Fibroblast of peridontal ligament (primary cell): ENCODE measurements at regions not wholly inside any gene's neighbourhood (a gene's known extent, or its start where the extent isn't known, plus 50 kb on each side); places are given as distances from the start of the nearest gene placed in this dataset.
"Not testable (repeated sequence)": the region's sequence is repeated elsewhere in the genome, so short reads cannot be mapped to it uniquely, and the experiment has no call there.

Source experiments
- DNase-seq: peaks from one replicate; pipeline ENCODE4 v3.0.0-alpha.2; 2010; ENCODE audit errors: extremely low read depth

DNA sequence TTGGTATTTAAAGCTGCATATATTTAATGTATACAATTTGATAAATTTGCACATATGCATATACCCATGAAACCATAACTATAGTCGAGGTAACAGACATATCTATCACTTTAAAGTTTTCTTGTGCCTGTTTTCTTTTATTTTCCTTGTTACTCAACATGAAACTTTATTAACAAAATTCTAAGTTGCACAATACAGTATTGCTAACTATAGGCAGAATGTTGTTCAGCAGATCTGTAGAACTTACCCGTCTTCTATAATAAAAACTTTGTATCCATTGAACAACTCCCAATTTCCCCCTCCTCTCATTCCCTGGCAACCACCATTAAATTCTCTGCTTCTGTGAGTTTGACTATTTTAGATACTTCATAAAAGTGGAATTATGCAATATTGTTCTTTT is 404.6 kb upstream of the KCND2 start:
- DNase-seq = no peak

DNA sequence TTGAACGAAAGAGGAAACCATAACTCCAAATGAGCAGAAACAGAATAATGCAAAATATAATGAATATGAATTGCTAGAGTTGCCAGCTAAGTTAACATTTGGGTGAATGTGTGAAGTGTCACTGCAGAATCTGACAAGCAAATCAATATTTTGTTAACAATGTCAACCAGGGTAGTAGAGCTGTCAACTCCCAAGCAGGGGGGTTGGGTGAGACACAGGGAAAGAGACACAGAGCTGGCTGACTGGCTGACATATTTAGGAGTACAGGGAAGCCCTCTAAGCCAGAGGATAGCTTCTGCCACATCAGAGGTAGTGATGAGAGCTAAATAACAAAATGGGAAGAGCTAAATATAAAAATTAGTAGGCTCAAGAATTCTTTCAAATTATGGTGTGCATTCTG is 393.1 kb upstream of the KCND2 start:
- no peak for DNase-seq

DNA sequence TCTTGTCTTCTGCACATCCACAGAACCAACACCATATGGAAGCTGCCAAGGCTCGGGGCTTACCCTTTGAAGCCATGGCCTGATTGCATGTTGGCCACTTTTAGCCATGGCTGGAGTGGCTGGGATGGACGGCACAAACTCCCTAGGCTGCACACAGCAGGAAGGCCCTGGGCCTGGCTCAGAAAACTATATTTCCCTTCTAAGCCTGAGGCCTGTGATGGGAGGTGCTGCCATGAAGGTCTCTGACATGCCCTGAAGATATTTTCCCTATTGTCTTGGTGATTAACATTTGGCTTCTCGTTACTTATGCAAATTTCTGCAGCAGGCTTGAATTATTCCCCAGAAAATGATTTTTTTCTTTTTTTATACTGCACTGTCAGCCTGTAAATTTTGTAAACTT is 387.0 kb upstream of the KCND2 start:
- DNase-seq = no peak

DNA sequence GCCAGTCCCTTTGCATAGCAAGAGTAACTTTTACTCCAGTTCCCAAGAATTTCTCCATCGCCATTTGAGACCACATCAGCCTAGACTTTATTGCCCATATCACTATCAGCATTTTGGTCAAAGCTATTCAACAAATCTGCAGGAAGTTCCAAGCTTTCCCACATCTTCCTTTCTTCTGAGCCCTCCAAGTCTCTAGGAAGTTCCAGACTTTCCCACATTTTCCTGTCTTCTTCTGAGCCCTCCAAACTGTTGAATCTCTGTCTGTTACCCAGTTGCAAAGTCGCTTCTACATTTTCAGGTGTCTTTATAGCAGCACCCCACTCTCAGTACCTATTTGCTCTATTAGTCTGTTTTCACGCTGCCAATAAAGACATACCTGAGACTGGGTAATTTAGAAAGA is 386.4 kb upstream of the KCND2 start:
- not testable (repeated sequence) for DNase-seq

DNA sequence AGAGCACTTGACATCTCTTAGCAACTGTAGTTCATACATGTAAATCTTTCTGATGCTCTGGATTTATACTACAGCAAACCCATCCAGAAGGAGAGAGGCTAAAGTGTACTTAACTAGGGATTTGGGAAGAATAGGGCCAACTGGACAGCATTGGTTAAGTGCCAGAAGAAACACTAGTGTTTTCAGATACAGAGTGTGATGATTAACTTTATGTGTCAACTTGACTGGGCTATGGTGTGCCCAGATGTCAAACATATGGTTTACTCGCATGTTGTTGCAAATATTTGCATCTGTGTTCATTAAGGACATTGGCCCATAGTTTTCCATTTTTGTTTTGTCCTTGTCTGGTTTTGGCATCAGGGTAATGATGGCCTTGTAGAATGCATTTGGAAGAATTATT is 384.7 kb upstream of the KCND2 start:
- no peak for DNase-seq

DNA sequence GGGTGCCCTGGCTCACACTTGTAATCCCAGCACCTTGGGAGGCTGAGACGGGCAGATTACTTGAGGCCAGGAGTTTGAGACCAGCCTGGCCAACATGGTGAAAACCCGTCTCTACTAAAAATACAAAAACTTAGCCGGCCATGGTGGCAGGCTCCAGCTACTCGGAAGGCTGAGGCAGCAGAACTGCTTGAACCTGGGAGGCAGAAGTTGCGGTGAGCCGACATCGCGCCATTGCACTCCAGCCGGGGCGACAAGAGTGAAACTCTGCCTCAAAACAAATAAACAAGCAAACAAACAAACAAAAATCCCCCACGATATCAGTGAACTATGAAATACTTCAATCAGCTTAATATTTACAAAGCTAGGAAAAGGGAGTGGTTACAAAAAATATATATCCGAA is 382.3 kb upstream of the KCND2 start:
- no peak for DNase-seq

DNA sequence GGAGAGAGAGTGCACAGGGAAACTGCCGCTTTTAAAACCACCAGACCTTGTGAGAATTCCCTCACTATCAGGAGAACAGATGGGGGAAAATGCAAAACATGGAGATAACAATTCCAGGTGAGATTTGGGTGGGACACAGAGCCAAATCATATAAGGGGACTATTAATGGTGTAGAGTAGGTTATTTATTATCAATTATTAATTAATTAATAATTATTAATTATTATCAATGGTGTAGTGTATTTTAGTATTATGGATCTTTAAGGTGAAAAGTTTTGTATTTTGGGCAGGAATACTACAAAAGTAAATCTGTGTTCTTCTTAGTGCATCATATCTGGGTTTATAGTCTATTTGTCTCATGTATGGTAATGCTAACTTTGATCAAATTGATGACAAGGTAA is 377.7 kb upstream of the KCND2 start:
- DNase-seq = no peak

DNA sequence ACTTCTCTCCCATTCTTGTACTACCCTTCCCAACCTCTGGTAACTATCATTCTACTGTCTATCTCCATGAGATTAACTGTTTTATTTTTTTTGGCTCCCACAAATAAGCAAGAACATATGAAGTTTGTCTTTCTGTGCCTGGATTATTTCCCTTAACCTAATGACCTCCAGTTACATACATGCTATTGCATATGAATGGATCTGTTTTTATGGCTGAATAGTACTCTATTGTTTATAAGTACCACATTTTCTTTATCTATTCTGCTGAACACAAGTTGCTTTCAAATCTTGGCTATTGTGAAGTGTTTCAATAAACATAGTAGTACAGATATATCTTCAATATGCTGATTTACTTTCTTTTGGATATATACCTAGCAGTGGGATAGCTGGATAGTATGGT is 376.6 kb upstream of the KCND2 start:
- no peak for DNase-seq

DNA sequence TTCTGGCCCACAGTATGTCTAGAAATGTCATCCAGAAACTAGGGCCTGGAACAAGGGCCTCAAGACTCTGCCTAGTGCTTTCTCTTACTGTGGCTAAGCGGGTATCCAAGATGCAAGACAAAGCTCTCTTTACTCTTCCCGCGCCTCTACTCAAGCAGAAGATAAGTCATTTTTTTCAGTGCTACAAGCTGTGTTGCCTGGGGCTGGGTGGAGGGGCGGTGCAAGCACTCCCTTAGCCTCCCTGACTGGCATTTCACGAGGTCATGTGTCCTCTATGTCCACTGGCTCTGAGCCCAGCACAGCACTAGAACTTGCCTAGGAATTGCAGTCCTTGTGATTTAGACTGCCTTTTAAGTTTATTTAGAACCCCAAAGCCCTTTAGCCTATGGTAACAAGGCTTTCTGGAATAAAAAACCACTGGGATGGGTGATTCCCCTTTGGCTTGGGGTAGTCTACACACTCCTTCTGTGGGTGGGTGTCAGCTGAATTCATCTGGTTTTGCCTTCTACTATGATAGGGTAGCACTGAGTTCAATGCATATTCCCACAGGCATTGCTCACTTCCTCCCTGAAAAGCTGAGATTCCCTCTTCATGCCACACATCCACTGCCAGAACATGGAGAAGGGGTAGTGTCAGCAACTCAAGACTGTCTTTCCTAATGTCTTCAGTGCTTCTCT is 371.8 kb upstream of the KCND2 start:
- DNase-seq = no peak

DNA sequence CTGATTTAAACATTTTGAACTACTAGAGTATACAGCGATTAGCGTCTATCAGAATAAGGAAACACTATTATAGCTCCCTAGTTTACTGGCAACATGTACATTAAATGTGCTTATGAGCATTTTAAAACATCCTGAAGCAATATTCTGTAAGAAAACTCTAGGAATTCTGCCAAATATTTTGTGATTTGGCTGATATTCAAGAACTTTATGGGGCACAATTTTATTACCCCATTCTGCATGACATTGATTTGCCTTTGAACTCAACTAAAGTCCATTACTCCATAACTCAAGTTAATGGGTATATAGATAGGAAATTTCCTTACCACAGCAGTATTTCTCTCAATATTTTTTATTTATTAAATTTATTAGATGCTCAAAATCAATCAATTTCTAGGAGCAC is 369.9 kb upstream of the KCND2 start:
- DNase-seq = no peak

DNA sequence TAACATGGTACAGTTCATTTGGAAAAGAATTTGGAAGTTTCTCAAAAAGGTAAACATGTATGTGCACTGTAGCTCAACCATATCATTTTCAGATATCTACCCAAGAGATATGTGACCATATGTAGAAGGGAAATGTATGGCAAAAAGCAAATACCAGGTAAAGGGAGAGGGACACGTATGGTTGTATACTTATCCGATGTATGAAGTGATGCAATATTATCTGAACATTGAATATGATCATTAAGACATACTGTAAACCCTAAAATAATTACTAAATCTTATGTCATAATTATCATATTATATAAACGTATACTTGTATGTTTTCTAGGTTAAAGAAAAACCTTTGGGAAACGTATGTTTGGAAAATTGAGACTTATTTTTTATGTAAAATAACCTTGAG is 367.5 kb upstream of the KCND2 start:
- DNase-seq = no peak

DNA sequence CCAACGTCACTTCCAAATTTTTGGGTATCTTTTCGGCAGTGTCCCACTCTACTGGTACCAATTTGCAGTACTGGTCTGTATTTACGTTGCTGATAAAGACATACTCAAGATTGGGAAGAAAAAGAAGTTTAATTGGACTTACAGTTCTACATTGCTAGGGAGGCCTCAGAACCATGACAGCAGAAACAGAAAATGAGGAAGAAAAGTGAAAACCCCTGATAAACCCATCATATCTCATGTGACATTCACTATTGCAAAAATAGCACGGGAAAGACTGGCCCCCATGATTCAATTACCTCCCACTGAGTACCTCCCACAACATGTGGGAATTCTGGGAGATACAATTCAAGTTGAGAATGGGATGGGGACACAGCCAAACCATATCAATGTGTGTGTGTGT is 364.0 kb upstream of the KCND2 start:
- DNase-seq = no peak

DNA sequence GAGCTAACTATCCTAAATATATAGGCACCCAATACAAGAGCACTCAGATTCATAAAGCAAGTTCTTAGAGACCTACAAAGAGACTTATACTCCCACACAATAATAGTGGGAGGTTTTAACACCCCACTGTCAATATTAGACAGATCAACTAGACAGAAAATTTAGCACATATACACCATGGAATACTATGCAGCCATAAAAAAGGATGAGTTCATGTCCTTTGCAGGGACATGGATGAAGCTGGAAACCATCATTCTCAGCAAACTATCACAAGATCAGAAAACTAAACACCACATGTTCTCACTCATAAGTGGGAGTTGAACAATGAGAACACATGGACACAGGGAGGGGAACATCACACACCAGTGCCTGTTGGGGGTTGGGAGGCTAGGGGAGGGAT is 358.9 kb upstream of the KCND2 start:
- DNase-seq = not testable (repeated sequence)

DNA sequence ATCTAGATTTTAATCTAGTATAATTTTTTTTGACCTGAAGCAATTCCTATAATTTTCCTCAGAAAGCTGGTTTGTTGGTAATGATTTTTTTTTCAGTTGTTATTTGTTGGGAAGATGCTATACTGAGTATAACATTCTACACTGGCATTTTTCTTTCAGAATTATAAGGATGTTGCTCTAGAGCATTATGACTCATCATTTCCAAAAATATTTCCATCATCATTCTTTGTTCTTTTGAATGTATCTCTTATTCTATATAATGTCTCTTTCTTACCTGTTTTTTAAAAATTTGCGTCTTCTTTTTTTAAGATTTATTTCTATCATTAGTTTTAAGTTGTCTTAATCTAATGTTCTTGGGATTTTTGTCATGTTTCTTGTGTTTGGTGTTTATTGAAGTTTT is 356.5 kb upstream of the KCND2 start:
- DNase-seq = no peak

DNA sequence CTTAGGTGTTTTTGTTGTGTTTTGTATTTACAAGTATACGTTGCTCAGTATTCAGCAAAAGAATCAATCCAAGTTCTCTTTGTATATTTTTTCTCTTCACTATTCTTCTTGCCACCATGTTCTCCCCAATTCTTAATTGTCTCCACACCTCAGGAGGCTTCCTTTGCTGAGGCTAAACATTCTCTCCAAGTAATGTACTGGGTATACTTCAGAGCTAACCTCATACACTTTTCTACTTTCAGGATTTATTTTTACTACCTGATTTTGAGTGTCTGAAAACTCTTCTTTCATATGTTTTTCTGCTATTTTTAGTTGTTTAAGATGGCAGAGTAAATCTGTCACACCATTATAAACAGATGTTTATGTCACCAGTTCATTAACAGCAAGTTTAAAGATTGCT is 354.8 kb upstream of the KCND2 start:
- DNase-seq = no peak

DNA sequence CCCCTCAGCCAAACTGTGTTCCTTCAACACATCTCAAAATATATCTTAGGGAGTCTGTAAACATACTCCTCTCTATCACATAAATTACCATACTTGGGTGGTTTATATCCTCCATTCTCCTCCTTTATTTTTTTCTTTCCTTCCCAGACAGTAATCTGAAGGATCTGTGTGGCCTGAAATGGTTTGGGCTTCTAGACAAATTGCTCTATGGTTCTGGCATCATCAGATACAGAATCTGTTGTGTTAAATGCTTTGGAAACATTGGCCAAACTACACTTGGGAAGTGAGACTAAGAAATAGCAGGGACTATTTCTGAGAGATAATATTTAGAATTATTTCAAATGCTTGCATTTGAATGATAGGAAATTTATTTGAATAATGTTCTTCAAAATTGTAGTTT is 353.0 kb upstream of the KCND2 start:
- DNase-seq = no peak

DNA sequence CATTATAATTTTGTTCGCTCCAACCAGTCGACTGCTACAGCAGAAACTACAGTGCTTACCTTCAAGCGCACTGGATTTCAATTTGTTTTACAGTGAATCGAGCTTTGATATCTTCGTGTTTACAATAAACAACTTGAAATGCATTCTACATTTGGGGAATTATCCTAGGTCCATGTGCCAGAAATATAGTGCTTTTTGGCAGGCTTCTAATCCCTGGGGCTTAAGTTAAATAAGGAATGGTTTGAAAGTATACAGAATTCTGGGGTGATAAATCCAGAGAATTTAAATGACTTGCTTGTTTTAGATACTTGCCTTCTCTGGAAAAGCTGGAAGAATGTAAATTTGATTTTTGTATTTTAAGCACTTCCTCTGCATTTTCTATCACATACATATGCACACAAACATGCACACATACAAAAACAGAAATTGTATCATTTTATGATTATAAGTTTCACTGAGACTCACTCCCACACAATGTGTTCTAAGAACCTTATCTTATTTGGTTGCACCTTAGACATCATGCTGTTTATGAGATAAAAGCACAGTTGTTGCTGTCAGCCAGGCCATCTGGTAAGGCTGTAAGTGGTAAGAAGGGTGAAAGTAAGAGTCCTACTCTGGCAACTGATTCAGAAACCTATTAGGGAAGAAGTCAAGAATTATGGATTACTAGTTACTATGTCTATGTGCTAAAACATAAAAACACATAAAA is 347.2 kb upstream of the KCND2 start:
- no peak for DNase-seq

DNA sequence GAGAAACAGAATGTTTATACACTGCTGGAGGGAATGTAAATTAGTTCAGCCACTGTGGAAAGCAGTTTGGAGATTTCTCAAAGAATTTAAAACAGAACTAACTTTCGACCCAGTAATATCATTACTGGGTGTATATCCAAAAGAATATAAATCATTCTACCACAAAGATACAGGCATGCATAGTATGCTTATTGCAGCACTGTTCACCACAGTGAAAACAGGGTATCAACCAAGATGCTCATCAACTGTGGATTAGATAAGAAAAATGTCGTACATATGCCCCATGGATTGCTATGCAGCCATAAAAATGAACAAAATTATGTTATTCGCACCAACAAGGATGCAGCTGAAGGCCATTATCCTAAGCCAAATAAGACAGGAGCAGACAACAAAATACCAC is 343.1 kb upstream of the KCND2 start:
- DNase-seq = no peak

DNA sequence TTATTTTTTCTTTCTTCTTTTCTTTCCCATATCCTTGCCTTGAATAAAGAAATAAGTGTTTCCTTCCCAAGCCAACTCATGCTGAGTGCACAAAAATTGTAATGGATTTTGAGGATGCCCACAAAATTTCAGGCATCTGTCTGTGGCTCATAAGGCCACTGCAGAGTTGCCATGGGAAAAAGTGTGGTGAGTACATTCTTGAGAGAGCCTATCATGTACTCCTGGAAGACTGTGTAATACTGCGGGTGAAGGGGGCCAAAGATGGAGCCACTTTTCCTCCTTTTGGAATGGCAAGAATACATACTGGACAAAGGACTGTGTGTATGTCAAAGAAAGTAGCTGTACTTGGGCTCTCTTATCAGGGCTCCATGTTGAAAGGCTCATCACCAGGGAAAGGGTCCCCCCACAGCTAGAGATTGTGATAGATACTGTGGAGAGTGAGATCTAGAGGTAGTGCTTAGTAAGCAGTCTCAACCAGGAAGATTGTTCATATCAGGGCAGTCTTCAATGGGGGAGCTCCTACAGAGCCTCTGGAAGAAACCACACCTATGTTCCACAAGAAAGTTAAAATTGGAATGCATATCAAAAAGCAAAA is 341.6 kb upstream of the KCND2 start:
- DNase-seq = no peak

DNA sequence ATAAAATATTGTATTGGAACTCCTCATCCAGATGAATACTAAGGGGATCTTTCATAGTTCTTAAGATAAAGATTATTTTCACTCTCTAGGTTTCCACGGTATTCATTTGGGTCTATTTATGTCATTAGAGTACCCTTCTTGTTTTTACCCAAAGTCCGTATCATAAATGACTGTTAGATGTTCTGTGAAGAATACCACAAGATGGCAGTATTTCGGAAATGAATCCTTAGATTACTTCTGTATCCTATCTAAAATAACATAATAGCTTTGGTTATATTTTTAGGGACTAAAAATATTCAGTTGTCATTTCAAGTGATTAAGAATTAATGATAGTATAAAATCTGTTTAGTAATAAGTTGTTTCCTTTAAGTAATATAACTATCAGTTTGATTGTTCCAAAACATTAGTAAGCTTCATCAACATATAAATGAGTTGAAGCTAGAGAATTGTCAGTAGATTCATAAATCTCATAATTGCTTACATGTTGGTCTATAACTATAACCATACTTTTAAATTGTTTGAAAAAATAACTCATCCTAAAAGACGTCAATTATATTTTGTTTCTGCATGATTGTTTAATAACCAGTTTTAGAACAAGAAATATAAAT is 337.5 kb upstream of the KCND2 start:
- DNase-seq = peak; percentile 40

DNA sequence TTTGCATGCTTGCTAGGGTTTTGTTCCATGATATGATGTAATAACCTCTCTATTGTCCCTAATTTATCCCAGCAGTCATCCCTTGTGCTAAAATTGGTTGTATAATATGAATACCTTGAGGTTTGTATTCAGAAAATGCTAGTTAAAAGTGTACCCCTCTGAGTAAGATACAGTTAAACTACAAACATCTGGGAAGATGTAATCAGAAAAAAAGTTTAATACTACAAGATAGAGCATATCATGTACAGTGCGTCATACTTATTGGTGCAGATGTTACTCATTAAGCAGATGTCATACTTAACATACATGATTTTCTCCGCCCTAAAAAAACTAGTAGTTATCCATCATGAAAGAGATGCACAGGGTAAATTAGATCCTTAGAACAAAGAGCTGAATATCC is 336.1 kb upstream of the KCND2 start:
- DNase-seq = no peak

DNA sequence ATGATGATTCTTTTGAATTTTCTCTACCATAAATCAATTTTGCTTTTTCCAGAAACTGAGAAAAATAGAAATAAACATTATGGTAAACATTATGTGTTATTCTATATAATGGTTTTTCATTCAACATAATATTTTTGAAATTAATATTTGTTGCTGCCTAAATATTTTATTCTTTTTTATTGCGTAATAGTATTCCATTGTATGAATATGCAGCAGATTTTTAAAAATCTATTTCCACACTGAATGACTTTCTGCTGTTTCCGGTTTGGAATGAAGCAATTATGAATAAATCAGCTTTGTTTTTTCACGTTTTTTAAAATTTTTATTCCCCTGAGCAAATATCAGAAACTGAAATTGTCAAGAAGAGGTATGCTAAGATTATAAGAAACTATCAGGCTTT is 335.2 kb upstream of the KCND2 start:
- DNase-seq = no peak

DNA sequence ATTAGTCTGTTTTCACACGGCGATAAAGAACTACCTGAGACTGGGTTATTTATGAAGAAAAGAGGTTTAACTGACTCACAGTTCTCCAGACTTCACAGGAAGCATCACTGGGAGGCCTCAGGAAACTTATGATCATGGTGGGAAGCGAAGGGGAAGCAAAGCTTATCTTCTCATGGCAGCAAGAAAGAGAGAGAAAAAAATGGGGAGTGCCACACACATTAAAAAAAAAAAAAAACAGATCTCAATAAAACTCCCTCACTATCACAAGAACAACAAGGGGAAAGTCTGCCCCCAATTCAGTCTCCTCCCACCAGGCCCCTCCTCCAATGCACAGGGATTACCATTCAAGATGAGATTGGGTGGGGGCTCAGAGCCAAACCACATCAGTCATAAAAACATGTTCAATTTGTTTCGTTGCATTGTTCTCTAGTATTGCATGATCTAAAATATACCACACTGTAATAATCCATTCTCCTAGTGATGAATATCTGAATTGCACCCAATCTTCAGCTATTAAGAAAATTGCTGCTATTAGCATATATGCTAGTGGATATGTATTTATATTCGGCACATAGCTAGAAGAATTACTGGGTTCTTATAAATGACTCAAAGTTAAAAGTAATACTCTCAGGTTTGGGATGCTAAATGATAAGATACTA is 328.9 kb upstream of the KCND2 start:
- no peak for DNase-seq
